GM11168 (cell line): ENCODE measurements at regions not wholly inside any gene's neighbourhood (a gene's known extent, or its start where the extent isn't known, plus 50 kb on each side); places are given as distances from the start of the nearest gene placed in this dataset.
"Not testable (repeated sequence)": the region's sequence is repeated elsewhere in the genome, so short reads cannot be mapped to it uniquely, and the experiment has no call there.

Experiments
- in situ Hi-C: fragments of 300-500 bp; cut with MboI; formaldehyde crosslinking; loops from one replicate; pipeline ENCODE4 v1.12.0; 2022; ENCODE audit warnings: low sequenced_read_pairs; ENCODE audit not compliant: unreplicated experiment

- in situ Hi-C loops = no loop called here
These were observed 328.0 kb upstream of the RGS6 start for GRCh38 chr14:71604231-71604630.

- in situ Hi-C loops = no loop called here
These were observed 326.2 kb upstream of the RGS6 start for GRCh38 chr14:71606064-71606463.

- in situ Hi-C loops = no loop called here
These were observed 325.7 kb upstream of the RGS6 start for GRCh38 chr14:71606575-71606974.

DNA sequence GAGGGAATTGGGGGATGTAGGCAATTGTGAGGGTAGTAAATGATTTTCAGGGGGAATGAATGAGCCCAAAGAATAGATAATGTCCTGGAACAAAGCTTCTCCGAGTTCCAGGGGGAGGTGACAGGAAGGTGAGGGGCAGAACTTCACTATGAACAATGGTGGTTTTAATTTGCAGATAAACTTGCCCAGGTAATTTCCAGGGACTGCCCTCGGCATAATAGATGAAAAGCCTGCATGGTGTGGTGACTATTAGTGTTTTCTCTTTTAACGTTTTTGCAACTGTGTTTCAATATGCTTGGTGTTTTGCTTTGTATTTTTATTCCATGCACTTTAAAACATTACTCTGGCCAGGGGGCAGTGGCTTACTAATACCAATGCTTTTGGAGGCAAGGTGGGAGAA lies 325.2 kb upstream of the RGS6 start:
- in situ Hi-C loops = no loop called here

GRCh38 chr14:71610149-71610548 lies 322.1 kb upstream of the RGS6 start:
- in situ Hi-C loops = no loop called here

DNA sequence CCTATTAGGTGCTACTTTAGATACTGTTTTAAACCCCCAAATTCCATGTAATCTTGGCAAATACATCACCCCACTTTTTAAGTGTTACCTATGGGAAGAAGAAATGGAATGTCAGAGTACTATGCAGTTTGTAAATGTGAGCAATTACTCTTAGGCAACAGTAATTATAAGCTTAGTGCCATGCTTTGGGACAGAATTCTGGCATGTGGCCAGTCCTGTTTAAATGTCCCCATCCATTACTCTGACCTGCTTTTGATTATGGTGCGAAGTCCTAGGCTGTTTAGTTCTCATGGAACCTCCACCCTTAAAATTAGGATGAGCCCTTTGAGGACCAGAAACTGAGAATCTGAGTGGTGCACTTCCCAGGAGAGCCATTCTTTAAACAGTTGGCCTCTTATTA lies 321.4 kb upstream of the RGS6 start:
- in situ Hi-C loops = no loop called here

DNA sequence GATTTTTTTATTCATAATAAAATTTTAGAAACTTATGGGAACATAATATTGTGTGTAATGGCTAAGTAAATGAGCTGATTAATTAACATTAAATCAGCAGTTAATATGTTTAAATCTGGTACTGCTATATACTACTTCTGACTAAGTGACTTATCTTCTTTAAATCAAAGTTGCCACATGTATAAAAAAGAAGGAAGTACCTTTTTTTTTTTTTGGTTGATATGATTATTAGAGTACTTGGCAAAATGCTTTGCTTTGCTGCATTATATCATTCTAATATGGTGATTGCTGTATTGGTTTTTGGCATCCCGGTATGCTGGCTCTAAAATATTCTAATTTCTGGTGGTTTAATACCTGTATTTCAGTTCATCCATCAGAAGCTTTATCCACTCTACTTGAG lies 319.1 kb upstream of the RGS6 start:
- in situ Hi-C loops = no loop called here

DNA sequence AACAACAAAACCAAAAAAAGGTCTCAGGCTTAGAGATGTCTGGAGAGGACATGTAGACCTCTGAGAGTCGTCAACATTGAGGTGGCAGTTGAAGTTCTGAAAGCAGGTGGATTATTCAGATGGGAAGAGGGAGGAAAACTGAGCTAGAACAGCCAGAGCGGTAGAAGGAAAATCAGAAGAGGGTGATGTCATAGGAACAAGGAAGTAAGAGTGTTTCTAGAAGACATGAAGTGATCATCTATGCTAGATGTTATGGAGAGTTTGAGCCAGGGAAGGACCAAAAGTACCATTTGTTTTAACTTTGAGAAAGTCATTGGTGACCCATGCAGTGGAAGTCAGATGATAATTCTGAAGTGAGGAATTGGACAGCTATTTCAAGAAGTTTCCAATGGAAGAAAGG lies 316.2 kb upstream of the RGS6 start:
- in situ Hi-C loops = no loop called here

- in situ Hi-C loops = no loop called here
These were observed 314.2 kb upstream of the RGS6 start for GRCh38 chr14:71618047-71618446.

- in situ Hi-C loops = no loop called here
These were observed 313.5 kb upstream of the RGS6 start for GRCh38 chr14:71618716-71619115.

- in situ Hi-C loops = no loop called here
These were observed 312.8 kb upstream of the RGS6 start for GRCh38 chr14:71619472-71619871.

DNA sequence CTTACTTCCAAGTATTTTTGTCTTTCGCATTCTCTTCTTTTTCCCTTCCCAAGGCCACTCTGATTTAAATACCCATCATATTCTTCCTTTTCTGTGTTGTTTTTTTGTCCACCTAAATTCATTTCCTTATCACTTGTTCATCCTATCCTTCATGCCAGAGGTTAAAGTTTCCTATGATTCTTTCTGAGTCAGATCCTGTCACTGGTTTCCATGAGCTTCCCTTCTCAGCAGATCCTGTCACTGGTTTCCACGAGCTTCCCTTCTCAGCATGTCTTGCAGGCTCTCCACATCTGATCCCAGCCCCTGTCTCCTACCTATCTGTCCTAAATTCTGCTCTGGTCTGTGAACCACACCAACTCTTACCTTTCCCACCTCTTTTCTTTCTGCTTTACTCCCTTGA lies 311.8 kb upstream of the RGS6 start:
- in situ Hi-C loops = no loop called here

GRCh38 chr14:71621276-71621675 lies 311.0 kb upstream of the RGS6 start:
- in situ Hi-C loops = no loop called here

DNA sequence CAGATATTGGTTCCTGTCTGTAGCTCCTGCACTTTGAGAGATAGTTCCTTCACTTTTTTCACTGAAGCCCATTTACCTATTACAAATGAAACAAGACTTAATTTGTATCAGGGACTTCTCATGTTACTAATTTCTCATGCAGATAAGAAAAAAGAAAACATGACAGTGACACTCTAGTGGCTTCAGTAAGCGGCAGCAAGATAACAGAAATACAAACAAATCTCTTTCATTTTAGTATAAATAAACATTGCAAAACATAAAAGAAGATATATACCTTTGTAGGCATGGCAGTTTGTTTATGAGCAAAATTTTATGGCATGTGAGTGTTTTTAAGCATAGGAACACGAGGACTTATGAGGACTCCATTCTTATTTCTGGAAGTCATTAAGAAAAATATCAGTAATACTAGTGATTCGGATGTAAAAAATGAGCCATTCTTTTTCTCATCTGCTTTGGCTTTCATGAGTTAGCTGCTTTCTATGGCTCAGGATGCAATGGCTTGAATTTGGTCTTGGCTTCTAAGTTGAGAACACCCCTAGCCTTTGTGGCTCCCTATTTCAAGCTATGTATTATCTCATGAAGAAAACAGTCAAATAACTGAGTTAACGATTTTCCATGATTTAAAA lies 310.1 kb upstream of the RGS6 start:
- in situ Hi-C loops = no loop called here

DNA sequence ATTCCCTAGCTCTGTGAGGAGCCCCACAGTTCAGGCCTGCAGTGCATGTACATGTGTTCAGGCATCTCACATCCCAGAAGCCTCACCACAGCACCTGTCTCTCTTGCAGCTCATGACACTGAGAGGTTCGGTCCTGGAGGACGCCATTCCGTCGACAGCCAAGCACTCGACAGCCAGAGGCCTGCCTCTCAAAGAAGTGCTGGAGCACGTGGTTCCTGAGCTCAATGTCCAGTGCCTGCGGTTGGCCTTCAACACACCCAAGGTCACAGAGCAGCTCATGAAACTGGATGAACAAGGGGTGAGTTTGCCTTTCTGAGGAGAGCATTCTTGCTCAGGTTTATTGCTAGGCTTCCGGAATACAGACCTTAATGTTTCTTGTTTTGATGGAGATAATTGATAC lies 308.3 kb upstream of the RGS6 start:
- in situ Hi-C loops = no loop called here

GRCh38 chr14:71625175-71625574 lies 307.1 kb upstream of the RGS6 start:
- in situ Hi-C loops = no loop called here

GRCh38 chr14:71625891-71626701 lies 306.1 kb upstream of the RGS6 start:
- in situ Hi-C loops = no loop called here

- in situ Hi-C loops = no loop called here
These were observed 303.8 kb upstream of the RGS6 start for GRCh38 chr14:71628433-71628832.

- in situ Hi-C loops = no loop called here
These were observed 303.0 kb upstream of the RGS6 start for GRCh38 chr14:71629250-71629649.

- in situ Hi-C loops = no loop called here
These were observed 302.3 kb upstream of the RGS6 start for GRCh38 chr14:71629765-71630492.

DNA sequence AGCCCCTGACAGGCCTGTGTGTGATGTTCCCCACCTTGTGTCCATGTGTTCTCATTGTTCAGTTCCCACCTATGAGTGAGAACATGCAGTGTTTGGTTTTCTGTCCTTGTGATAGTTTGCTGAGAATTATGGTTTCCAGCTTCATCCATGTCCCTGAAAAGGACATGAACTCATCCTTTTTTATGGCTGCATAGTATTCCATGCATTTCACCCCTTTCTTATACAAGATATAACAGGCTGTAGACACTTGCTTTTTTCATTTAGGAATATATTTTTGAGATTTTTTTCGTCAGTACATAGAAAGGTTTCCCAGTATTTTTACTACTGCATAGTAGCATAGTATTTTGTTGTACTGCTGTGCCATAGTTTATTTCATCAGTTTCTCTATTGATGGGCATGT lies 301.2 kb upstream of the RGS6 start:
- in situ Hi-C loops = not testable (repeated sequence)
